ENCODE measurements at regions not wholly inside any gene's neighbourhood (a gene's known extent, or its start where the extent isn't known, plus 50 kb on each side); places are given as distances from the start of the nearest gene placed in this dataset.

DNA sequence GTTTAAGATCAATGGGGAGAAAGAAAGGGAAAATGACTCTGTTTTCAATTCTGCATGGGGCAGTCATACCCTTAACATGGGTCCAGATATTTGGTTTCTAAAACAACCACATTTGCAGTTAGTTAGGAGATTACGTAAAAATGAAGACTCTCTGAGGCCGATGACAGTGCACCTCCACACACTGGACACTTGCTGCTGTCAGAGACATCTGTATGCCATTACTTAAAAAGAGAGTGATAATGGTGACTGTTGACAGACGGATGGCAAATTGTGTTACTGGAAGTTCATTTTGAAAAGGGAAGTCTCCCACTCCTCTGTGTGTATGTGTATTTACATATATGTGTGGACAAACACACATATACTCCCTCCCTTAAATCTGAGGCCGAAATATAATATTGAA is 304.5 kb upstream of the SEMA6D start:
- TF ChIP-seq, protein P1, sequence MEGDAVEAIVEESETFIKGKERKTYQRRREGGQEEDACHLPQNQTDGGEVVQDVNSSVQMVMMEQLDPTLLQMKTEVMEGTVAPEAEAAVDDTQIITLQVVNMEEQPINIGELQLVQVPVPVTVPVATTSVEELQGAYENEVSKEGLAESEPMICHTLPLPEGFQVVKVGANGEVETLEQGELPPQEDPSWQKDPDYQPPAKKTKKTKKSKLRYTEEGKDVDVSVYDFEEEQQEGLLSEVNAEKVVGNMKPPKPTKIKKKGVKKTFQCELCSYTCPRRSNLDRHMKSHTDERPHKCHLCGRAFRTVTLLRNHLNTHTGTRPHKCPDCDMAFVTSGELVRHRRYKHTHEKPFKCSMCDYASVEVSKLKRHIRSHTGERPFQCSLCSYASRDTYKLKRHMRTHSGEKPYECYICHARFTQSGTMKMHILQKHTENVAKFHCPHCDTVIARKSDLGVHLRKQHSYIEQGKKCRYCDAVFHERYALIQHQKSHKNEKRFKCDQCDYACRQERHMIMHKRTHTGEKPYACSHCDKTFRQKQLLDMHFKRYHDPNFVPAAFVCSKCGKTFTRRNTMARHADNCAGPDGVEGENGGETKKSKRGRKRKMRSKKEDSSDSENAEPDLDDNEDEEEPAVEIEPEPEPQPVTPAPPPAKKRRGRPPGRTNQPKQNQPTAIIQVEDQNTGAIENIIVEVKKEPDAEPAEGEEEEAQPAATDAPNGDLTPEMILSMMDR (IDR thresholded peaks at IDR 0.05): no peak
- TF ChIP-seq EZH2 (IDR thresholded peaks at IDR 0.05; ENCODE audit: borderline replicate concordance, insufficient read depth, low read depth, low read length, poor library complexity, severe bottlenecking): no peak

Data from B cell (primary cell).